ENCODE measurements at regions not wholly inside any gene's neighbourhood (a gene's known extent, or its start where the extent isn't known, plus 50 kb on each side); places are given as distances from the start of the nearest gene placed in this dataset.
"Not testable (repeated sequence)": the region's sequence is repeated elsewhere in the genome, so short reads cannot be mapped to it uniquely, and the experiment has no call there.

- intact Hi-C loops (cut with micrococcal nuclease), result no loop called here
These were observed 298.9 kb upstream of the NCKAP5 start for GRCh38 chr2:133867166-133867565.

GRCh38 chr2:133871545-133872209 is 303.4 kb upstream of the NCKAP5 start:
- intact Hi-C loops (cut with micrococcal nuclease), result no loop called here

GRCh38 chr2:133878326-133878725 is 310.1 kb upstream of the NCKAP5 start:
- intact Hi-C loops (cut with micrococcal nuclease), result no loop called here

DNA sequence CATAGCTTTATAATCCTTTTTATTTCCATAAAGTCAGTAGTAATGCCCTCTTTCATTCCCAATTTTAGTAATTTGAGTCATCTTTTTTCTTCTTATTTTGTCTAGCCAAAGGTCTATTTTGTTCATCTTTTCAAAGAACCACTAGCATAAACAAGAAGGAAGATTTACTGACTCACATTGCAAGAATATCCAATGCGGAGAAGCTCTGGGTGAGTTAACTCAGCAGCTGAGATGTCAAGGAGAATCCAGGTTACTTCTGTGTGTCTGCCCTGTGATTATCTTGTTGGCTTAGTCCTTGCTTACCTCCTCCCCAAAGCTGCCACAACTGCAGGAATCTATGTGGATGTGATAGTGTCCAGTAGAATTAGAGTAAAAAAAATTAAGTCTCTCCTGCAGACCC is 311.4 kb upstream of the NCKAP5 start:
- intact Hi-C loops (cut with micrococcal nuclease), result no loop called here

DNA sequence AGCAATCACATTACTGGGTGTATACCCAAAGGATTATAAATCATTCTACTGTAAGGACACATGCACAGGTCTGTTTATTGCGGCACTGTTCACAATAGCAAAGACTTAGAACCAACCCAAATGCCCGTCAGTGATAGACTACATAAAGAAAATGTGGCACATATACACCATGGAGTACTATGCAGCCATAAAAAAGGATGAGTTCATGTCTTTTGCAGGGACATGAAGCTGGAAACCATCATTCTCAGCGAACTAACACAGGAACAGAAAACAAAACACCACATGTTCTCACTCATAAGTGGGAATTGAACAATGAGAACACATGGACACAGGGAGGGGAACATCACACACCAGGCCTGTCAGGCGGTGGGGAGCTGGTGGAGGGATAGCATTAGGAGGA is 313.9 kb upstream of the NCKAP5 start:
- intact Hi-C loops (cut with micrococcal nuclease), result not testable (repeated sequence)

DNA sequence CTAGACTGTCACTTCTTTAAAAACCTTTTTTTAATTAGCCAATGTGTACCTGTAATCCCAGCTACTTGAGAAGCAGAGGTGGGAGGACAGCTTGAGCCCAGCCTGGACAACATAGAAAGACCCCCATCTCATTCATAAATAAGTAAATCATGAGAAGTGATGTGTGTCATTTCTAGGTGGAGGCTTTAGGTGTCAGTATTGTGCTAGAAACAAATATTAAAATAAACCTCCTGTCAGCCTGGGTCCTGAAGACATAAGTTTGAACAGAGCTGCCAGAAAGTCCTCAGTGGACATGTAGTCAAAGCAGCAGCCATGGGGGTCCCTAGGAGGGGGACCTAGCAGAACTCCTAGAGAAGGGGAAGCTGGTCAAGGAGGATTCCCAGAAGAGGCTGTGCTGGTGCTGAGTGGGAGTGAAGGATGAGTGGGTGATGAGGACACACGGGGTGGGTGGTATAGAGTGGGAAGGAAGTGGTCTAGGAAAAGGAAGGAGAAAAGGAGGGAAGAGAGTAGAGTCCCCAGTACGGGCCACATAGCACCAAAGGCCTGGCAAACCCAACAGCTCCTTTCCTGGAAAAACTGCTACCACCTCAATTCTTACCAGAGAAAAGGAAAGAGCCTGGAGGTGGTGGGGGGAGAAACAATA is 316.6 kb upstream of the NCKAP5 start:
- intact Hi-C loops (cut with micrococcal nuclease), result loop anchor here (2.0 to 5.0 kb wide), 2 partner anchors 322 to 1012 kb away; no protein-coding TSS in a partner anchor

GRCh38 chr2:133885847-133886246 is 317.6 kb upstream of the NCKAP5 start:
- intact Hi-C loops (cut with micrococcal nuclease), result loop anchor here (1.0 to 5.0 kb wide), 6 partner anchors 232 to 1011 kb away; no protein-coding TSS in a partner anchor

DNA sequence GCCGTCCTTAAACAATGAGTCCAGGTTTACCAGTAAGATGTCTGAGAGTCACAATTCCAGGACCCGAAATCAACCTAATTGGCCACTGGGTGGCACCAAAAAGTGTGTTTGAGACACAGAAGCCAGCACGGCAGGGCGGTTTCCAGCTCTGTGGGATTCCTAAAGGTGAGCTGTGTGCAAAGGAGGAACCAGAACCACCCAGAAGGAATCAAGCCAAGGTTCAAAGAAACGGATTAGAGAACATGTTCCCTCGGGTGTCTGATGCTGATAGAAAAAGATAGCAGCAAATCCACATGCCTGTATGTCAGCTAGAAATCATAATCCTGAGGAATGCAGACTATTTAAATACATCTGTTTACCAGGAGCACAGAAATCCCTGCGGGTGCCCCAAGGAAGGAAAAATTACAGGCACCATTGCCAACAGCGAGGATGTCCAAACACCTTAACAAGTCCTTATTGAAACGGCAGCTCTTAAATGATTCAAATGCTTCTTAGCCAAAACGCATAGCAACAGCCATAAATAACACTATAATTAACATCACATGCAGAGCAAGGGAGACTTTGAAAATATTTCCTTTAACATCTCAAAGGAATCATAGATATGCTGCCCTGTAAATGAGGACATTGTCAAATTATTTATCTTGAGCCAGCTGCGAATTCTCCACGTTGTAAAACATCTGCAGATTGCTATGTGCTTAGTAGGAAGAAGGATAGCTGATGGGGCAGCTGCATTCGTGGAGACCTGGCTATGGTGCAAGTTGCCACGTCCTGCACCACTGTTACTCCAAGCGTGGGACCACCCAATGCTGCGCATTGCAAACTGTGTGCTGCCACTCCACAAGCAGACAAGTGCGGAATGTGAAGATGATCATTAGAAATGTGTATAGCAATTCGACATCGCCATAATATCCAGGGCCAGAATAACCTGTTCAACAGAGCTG is 318.7 kb upstream of the NCKAP5 start:
- intact Hi-C loops (cut with micrococcal nuclease), result loop anchor here (1.0 to 5.0 kb wide), 5 partner anchors 231 to 564 kb away; no protein-coding TSS in a partner anchor

GRCh38 chr2:133887676-133888040 is 319.4 kb upstream of the NCKAP5 start:
- intact Hi-C loops (cut with micrococcal nuclease), result loop anchor here (2.0 to 5.0 kb wide), 2 partner anchors 320 to 563 kb away; no protein-coding TSS in a partner anchor

- intact Hi-C loops (cut with micrococcal nuclease), result loop anchor here (5.0 kb wide), 1 partner anchor 319 kb away; no protein-coding TSS in a partner anchor
These were observed 319.8 kb upstream of the NCKAP5 start for GRCh38 chr2:133888107-133888506.

DNA sequence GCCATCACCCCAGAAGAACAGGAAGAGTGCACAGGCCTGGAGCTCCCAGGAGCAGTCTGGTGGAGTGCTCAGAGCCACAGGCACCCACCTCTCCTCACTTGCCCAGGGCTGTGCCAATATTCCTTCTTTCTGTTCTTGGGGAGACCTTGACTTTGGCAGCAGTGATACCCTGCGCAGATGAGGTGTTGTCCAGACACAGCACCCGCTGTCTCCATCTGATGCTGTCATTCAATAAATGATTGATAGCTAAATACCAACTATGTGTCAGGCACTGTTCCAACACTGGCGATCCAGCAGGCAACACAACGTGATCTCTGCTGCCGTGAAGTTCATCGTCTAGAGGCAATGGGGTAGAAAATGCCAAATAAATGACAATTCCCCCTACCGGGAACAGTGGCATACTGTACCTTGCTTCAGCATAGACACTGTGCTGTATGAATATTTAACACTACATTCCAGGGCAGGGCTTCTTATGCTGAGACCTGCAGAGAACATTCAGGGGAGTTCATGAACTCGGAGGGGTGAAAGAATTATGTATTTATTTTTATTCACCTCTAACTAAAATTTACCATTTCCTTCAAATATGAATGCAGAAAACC is 320.5 kb upstream of the NCKAP5 start:
- intact Hi-C loops (cut with micrococcal nuclease), result loop anchor here (5.0 kb wide), 1 partner anchor 319 kb away; no protein-coding TSS in a partner anchor

GRCh38 chr2:133892352-133892913 is 324.2 kb upstream of the NCKAP5 start:
- intact Hi-C loops (cut with micrococcal nuclease), result no loop called here

DNA sequence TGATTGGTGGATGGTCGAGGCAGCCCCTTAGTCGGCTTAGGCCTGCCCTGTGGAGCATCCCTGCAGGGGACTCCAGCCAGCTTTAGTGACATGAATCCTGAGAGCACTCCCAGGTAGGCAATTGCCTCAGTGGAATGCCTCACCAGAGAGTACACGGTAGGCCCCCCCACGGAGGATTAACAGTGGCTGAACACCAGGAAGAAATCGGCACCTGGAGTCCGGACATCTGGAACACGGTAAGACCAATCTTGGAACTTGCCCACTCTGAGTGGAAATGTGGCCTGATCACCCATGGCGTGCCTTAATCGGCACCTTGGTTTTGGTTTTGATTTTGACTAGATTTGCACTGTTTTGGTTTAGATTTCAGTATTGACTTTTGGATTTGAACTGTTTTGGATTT is 326.2 kb upstream of the NCKAP5 start:
- intact Hi-C loops (cut with micrococcal nuclease), result no loop called here

- intact Hi-C loops (cut with micrococcal nuclease), result not testable (repeated sequence)
These were observed 329.6 kb upstream of the NCKAP5 start for GRCh38 chr2:133897838-133898237.

GRCh38 chr2:133900909-133901308 is 332.6 kb upstream of the NCKAP5 start:
- intact Hi-C loops (cut with micrococcal nuclease), result no loop called here

DNA sequence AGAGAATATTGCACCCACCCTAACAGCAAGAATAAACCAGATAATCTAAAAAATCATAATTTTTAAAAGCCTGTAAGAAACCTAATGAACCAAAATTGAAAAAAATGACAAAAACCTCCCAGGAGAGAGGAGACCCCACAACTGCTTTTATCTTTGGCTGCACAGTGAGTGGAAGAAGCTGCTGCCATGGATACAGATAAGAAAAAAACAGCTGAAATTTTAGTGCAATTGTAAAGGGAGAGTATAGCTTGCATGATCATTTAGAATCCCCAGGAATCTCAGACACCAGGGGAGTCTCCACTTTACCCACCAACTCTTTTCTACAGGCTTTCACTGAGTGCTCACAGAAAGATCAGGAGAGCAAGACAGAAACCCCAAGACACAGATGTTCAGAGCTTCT is 338.1 kb upstream of the NCKAP5 start:
- intact Hi-C loops (cut with micrococcal nuclease), result no loop called here

DNA sequence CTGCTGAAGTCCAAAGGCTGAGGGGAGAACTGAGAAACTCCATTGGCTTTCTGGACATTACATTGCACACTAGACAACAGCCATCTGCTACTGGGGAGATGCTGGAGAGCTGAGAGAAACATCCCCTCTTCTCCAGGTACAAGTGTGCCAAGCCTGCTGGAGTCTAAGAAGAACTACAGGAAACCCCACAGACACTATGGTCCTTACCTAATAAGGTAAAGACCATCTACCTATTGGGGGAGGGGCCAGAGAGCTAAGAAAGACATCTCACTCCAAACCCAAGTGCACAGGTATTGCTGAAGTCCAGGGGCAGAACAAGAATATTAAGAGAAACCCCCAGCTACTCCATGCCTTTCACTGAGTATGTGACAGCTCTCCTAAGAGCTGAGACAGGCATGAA is 338.7 kb upstream of the NCKAP5 start:
- intact Hi-C loops (cut with micrococcal nuclease), result no loop called here

DNA sequence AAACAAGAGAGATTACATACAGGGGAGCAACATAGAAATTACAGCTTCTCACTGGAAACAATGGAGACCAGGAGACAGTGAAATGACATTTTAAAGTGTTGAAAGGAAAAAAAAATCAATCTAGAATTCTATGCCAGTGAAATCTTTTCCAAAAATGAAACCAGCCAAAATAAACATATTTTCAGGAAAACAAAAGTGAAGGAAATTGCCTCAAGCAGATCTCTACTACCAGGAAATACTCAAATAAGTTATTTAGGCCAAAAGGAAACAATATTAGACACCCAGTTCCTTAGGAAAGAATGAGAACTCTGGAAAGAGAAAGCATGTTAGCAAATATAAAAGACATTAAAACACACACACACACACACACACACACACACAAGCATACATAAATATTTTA is 339.9 kb upstream of the NCKAP5 start:
- intact Hi-C loops (cut with micrococcal nuclease), result no loop called here

DNA sequence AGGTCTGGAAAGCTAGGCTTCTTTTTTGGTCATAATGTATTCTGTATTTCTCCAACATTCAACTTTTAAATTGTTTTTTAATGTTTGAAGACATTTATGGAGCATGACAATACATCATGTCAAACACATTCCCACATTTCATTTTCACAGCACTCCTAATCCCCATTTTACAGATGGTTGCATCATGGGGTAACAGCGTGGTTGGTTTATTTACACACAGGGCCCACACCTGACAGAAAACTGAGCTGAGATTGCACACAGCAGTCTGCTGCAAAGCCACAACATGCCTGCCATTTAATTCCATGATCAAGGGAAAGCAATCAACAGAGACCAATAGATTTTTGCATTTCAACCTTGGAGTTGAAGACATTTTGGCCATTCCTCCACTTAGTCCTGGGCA is 335.7 kb upstream of the MGAT5 start:
- intact Hi-C loops (cut with micrococcal nuclease), result no loop called here

- intact Hi-C loops (cut with micrococcal nuclease), result no loop called here
These were observed 334.6 kb upstream of the MGAT5 start for GRCh38 chr2:133919285-133919684.

GRCh38 chr2:133927894-133928293 is 326.0 kb upstream of the MGAT5 start:
- intact Hi-C loops (cut with micrococcal nuclease), result no loop called here

All from T-helper 1 cell treated with Interleukin-12 subunit alpha and Interleukin-12 subunit beta and Interleukin-4 antibody, amounts not matched to agents 30 ng/mL and 1 ng/mL, for 36 hours (primary cell).